HCT116 (cell line): ENCODE measurements at regions not wholly inside any gene's neighbourhood (a gene's known extent, or its start where the extent isn't known, plus 50 kb on each side); places are given as distances from the start of the nearest gene placed in this dataset.

ENCODE experiments used
- ATAC-seq: fragments of 200-7000 bp; cut with Tn5 transposase; 2 replicates; pipeline ENCODE4 v1.9.1; 2020; ENCODE audit warnings: mild to moderate bottlenecking, moderate library complexity
- BruUV-seq: library from RNA; stranded (reverse); fragments of 400-500 nt; replicated peaks from 2 replicates; lab custom pipeline; 2021; lab: Mats Ljungman, UMichigan
- CTCF ChIA-PET: fragments of 300-600 bp; sonication (Branson Sonifier 250); formaldehyde crosslinking; loops from one replicate; lab custom pipeline; 2021; ENCODE audit warnings: antibody characterized with exemption; lab: Charles Lee
- POLR2A ChIA-PET: fragments of 300-600, 350-600 bp; sonication (Branson Sonifier 250); formaldehyde crosslinking; loops from one replicate; lab custom pipeline; 2021; ENCODE audit warnings: antibody characterized with exemption; lab: Charles Lee
- RAD21 ChIA-PET, 2 experiments: fragments of 300-600 bp; sonication (Branson Sonifier 250); formaldehyde crosslinking; loops; one replicate each; lab custom pipeline; 2023; ENCODE audit warnings: low total read pairs in 2 of 2; ENCODE audit not compliant: uncharacterized antibody in 2 of 2, unreplicated experiment in 2 of 2, low non-redundant PET in 1 of 2; lab: Charles Lee
- DNase-seq: peaks from one replicate; pipeline ENCODE4 v3.0.0-alpha.2; 2010; ENCODE audit warnings: low read depth, low spot score
- H2AFZ ChIP-seq: fragments of 200-600 bp; shearing (Covaris generic), sonication (generic); 2 replicates; pipeline ENCODE4 v1.6.1; 2017; ENCODE audit warnings: low read depth, mixed run types, mixed read lengths, antibody characterized with exemption, low read length; ENCODE audit not compliant: poor library complexity, severe bottlenecking
- H3K27ac ChIP-seq: 2 replicates; pipeline ENCODE4 v1.5.1; 2012; ENCODE audit warnings: low read depth, low read length
- H3K27me3 ChIP-seq: fragments of 200-600 bp; sonication (generic); 2 replicates; pipeline ENCODE4 v1.6.1; 2016; ENCODE audit warnings: mixed run types, low read length, mixed read lengths; ENCODE audit not compliant: insufficient read depth
- H3K36me3 ChIP-seq, 2 experiments: fragments of 200-500 bp in 1 of 2; fragments of 200-600 bp in 1 of 2; sonication (Bioruptor generic) in 1 of 2; sonication (generic) in 1 of 2; 2 replicates each; pipeline versions ENCODE4 v1.5.1 to v1.6.1; 2014 to 2016; ENCODE audit warnings: low read length in 2 of 2, inconsistent platforms in 1 of 2, mixed read lengths in 1 of 2, mixed run types in 1 of 2; ENCODE audit not compliant: insufficient read depth in 2 of 2, control insufficient read depth in 1 of 2
- H3K4me1 ChIP-seq, 2 experiments: fragments of 200-600 bp in 1 of 2; sonication (generic) in 1 of 2; 2 replicates each; pipeline versions ENCODE4 v1.5.1 to v1.6.1; 2012 to 2017; ENCODE audit warnings: low read length in 2 of 2, inconsistent platforms in 1 of 2, mild to moderate bottlenecking in 1 of 2, mixed read lengths in 1 of 2, mixed run types in 1 of 2, moderate library complexity in 1 of 2; ENCODE audit not compliant: insufficient read depth in 2 of 2, control insufficient read depth in 1 of 2
- H3K4me2 ChIP-seq: fragments of 200-600 bp; sonication (generic); 2 replicates; pipeline ENCODE4 v1.6.1; 2017; ENCODE audit warnings: mixed run types, low read length, mixed read lengths
- H3K4me3 ChIP-seq, 2 experiments: fragments of 200-600 bp in 1 of 2; sonication (generic) in 1 of 2; replicated peaks in 1 of 2; 2 replicates each; pipeline ENCODE4 v1.5.1; 2011 to 2016; ENCODE audit warnings: low read length in 2 of 2, control low read depth in 1 of 2, low read depth in 1 of 2, mild to moderate bottlenecking in 1 of 2, mixed read lengths in 1 of 2, mixed run types in 1 of 2
- H3K79me2 ChIP-seq: fragments of 200-600 bp; sonication (generic); 2 replicates; pipeline ENCODE4 v1.6.1; 2017; ENCODE audit warnings: mild to moderate bottlenecking, mixed run types, low read length, moderate library complexity, mixed read lengths; ENCODE audit not compliant: insufficient read depth
- H3K9ac ChIP-seq: fragments of 200-600 bp; sonication (generic); 2 replicates; pipeline ENCODE4 v1.6.1; 2016; ENCODE audit warnings: low read length, mixed read lengths
- H3K9me2 ChIP-seq: fragments of 200-600 bp; sonication (generic), shearing (Covaris generic); 2 replicates; pipeline ENCODE4 v1.6.1; 2017; ENCODE audit warnings: mixed run types, mild to moderate bottlenecking, moderate library complexity; ENCODE audit not compliant: insufficient read depth
- H3K9me3 ChIP-seq, 2 experiments: fragments of 200-500 bp in 1 of 2; fragments of 200-600 bp in 1 of 2; sonication (Bioruptor generic) in 1 of 2; sonication (generic) in 1 of 2; 2 replicates each; pipeline ENCODE4 v1.6.1; 2014 to 2017; ENCODE audit warnings: low read length in 2 of 2, mixed read lengths in 2 of 2, inconsistent platforms in 1 of 2, low read depth in 1 of 2, mild to moderate bottlenecking in 1 of 2, mixed run types in 1 of 2, moderate library complexity in 1 of 2; ENCODE audit not compliant: control insufficient read depth in 1 of 2, insufficient read depth in 1 of 2
- H4K20me1 ChIP-seq: fragments of 200-600 bp; sonication (generic), shearing (Covaris generic); 2 replicates; pipeline ENCODE4 v1.6.1; 2017; ENCODE audit warnings: mixed run types, mild to moderate bottlenecking, moderate library complexity; ENCODE audit not compliant: insufficient read depth
- EGR1 ChIP-seq: IDR thresholded peaks from 2 replicates; pipeline ENCODE4 v1.6.1; 2012; ENCODE audit warnings: low read depth
- ELF1 ChIP-seq: IDR thresholded peaks from 2 replicates; pipeline ENCODE4 v1.6.1; 2012; ENCODE audit warnings: low read depth, borderline replicate concordance
- JUND ChIP-seq: IDR thresholded peaks from 2 replicates; pipeline ENCODE4 v1.6.1; 2012
- POLR2A ChIP-seq: IDR thresholded peaks from 2 replicates; pipeline ENCODE4 v1.7.0; 2011; ENCODE audit warnings: borderline replicate concordance; ENCODE audit not compliant: insufficient read depth, insufficient read length; ENCODE audit errors: extremely low read depth
- RAD21 ChIP-seq: IDR thresholded peaks from 2 replicates; pipeline ENCODE4 v1.6.1; 2012; ENCODE audit warnings: low read depth, mild to moderate bottlenecking
- SIN3A ChIP-seq: IDR thresholded peaks from 2 replicates; pipeline ENCODE4 v1.6.1; 2012; ENCODE audit warnings: low read depth
- SP1 ChIP-seq: IDR thresholded peaks from 2 replicates; pipeline ENCODE4 v1.6.1; 2012; ENCODE audit warnings: low read depth
- SRF ChIP-seq: IDR thresholded peaks from 2 replicates; pipeline ENCODE4 v1.6.1; 2012; ENCODE audit warnings: low read depth
- ZFX ChIP-seq: fragments of 450-650 bp; IDR thresholded peaks from 2 replicates; pipeline ENCODE4 v1.6.1; 2017
- intact Hi-C: fragments of 100-400 bp; cut with micrococcal nuclease; formaldehyde crosslinking; loops from 2 replicates; pipeline ENCODE4 v1.10.0; 2022
- TF ChIP-seq, protein P1 (sequence below): IDR thresholded peaks from 2 replicates; pipeline ENCODE4 v1.6.1; 2012; ENCODE audit warnings: low read depth
- TF ChIP-seq, protein P2 (sequence below), 3 experiments: fragments of 200-600 bp in 1 of 3; sonication (generic) in 1 of 3; IDR thresholded peaks in 2 of 3; conservative IDR thresholded peaks in 1 of 3; 2 replicates each; pipeline ENCODE4 v1.5.1; 2012 to 2017; ENCODE audit warnings: low read depth in 2 of 3, low read length in 2 of 3, antibody characterized with exemption in 1 of 3, borderline replicate concordance in 1 of 3, control low read depth in 1 of 3, mild to moderate bottlenecking in 1 of 3, mixed read lengths in 1 of 3, mixed run types in 1 of 3, moderate library complexity in 1 of 3; ENCODE audit not compliant: insufficient read depth in 1 of 3
- TF ChIP-seq, protein P3 (sequence below): IDR thresholded peaks from 2 replicates; pipeline ENCODE4 v1.6.1; 2012

DNA sequence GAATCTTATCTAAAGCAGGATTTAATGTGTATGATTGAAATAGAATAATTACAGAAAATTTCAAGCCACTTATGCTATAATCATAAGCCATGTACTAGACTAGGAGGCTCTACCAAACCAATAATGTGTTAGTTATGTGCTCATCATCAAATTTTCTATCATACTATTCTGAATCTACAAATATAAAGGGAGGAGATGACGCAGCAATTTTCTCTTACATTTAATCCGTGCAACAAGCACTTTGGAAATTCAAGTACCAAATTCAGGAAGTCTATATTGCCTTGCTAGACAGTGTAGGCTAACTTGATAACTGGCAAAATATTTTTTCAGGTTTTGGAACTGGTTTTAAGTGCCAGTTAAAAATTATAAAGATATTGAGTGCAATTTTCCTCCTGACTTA lies 283.5 kb downstream of the C4orf33 start:
- no peaks in the 10 kb centered on the region for H3K9me2 ChIP-seq
- DNase-seq = no peak
- H4K20me1 ChIP-seq = no peaks in the 10 kb centered on the region
- H3K27me3 ChIP-seq = no peaks in the 10 kb centered on the region
- BruUV-seq = no TSS peak
- no peak for ATAC-seq
- H3K4me3 ChIP-seq = no peak overlapping the region
- TF ChIP-seq, protein P1, sequence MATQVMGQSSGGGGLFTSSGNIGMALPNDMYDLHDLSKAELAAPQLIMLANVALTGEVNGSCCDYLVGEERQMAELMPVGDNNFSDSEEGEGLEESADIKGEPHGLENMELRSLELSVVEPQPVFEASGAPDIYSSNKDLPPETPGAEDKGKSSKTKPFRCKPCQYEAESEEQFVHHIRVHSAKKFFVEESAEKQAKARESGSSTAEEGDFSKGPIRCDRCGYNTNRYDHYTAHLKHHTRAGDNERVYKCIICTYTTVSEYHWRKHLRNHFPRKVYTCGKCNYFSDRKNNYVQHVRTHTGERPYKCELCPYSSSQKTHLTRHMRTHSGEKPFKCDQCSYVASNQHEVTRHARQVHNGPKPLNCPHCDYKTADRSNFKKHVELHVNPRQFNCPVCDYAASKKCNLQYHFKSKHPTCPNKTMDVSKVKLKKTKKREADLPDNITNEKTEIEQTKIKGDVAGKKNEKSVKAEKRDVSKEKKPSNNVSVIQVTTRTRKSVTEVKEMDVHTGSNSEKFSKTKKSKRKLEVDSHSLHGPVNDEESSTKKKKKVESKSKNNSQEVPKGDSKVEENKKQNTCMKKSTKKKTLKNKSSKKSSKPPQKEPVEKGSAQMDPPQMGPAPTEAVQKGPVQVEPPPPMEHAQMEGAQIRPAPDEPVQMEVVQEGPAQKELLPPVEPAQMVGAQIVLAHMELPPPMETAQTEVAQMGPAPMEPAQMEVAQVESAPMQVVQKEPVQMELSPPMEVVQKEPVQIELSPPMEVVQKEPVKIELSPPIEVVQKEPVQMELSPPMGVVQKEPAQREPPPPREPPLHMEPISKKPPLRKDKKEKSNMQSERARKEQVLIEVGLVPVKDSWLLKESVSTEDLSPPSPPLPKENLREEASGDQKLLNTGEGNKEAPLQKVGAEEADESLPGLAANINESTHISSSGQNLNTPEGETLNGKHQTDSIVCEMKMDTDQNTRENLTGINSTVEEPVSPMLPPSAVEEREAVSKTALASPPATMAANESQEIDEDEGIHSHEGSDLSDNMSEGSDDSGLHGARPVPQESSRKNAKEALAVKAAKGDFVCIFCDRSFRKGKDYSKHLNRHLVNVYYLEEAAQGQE = no peak
- no peak for TF ChIP-seq SP1
- TF ChIP-seq ZFX = no peak
- no peak for TF ChIP-seq RAD21
- TF ChIP-seq ELF1 = no peak
- no peak for TF ChIP-seq EGR1
- TF ChIP-seq SIN3A = no peak
- no peak for TF ChIP-seq POLR2A
- no peak for TF ChIP-seq JUND
- TF ChIP-seq SRF = no peak
- TF ChIP-seq, protein P2, sequence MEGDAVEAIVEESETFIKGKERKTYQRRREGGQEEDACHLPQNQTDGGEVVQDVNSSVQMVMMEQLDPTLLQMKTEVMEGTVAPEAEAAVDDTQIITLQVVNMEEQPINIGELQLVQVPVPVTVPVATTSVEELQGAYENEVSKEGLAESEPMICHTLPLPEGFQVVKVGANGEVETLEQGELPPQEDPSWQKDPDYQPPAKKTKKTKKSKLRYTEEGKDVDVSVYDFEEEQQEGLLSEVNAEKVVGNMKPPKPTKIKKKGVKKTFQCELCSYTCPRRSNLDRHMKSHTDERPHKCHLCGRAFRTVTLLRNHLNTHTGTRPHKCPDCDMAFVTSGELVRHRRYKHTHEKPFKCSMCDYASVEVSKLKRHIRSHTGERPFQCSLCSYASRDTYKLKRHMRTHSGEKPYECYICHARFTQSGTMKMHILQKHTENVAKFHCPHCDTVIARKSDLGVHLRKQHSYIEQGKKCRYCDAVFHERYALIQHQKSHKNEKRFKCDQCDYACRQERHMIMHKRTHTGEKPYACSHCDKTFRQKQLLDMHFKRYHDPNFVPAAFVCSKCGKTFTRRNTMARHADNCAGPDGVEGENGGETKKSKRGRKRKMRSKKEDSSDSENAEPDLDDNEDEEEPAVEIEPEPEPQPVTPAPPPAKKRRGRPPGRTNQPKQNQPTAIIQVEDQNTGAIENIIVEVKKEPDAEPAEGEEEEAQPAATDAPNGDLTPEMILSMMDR (IDR thresholded peaks at IDR 0.05 in 2 of 3, conservative IDR thresholded peaks at IDR 0.05 in 1 of 3; ENCODE audit: borderline replicate concordance in 1 of 3, insufficient read depth in 1 of 3, low read depth in 2 of 3, low read length in 2 of 3) = no peak
- TF ChIP-seq, protein P3, sequence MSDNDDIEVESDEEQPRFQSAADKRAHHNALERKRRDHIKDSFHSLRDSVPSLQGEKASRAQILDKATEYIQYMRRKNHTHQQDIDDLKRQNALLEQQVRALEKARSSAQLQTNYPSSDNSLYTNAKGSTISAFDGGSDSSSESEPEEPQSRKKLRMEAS = no peak
- no peaks in the 10 kb centered on the region for H3K9me3 ChIP-seq
- intact Hi-C loops = no loop called here
- no peaks in the 10 kb centered on the region for H3K36me3 ChIP-seq
- no peak overlapping the region for H3K9ac ChIP-seq
- ChIA-PET RAD21 (no interaction called here), CTCF (no interaction called here), POLR2A (no interaction called here)
- no peak overlapping the region for H3K4me2 ChIP-seq
- no peak overlapping the region for H2AFZ ChIP-seq
- no peaks in the 10 kb centered on the region for H3K79me2 ChIP-seq
- H3K4me1 ChIP-seq = no peaks in the 10 kb centered on the region
- H3K27ac ChIP-seq = no peak overlapping the region
